ENCODE measurements at regions not wholly inside any gene's neighbourhood (a gene's known extent, or its start where the extent isn't known, plus 50 kb on each side); places are given as distances from the start of the nearest gene placed in this dataset.

GRCh38 chr11:95453616-95454171, 222.7 kb upstream of the SESN3 start:
- DNase-seq = no peak
- no peaks in the 10 kb centered on the region for H3K36me3 Mint-ChIP-seq (ENCODE audit: insufficient read depth in 2 of 2)
- H3K4me1 Mint-ChIP-seq (ENCODE audit: low read depth) = no peaks in the 10 kb centered on the region
- H3K9me3 Mint-ChIP-seq = no peaks in the 10 kb centered on the region
- H3K27ac Mint-ChIP-seq = no peak overlapping the region
- no peaks in the 10 kb centered on the region for H3K27me3 Mint-ChIP-seq (ENCODE audit: low read depth)
- no peak for ATAC-seq (replicated peaks in 1 of 2)
- no peak overlapping the region for H3K4me3 Mint-ChIP-seq

- no peak for ATAC-seq (replicated peaks in 1 of 2)
- DNase-seq = no peak
- Mint-ChIP-seq H3K4me1 (ENCODE audit: low read depth) (no peaks in the 10 kb centered on the region), H3K27ac (no peak overlapping the region), H3K4me3 (no peak overlapping the region), H3K9me3 (no peaks in the 10 kb centered on the region), H3K36me3 (ENCODE audit: insufficient read depth in 2 of 2) (no peaks in the 10 kb centered on the region), H3K27me3 (ENCODE audit: low read depth) (no peaks in the 10 kb centered on the region)
Observed at GRCh38 chr11:95451682-95452081, 220.7 kb upstream of the SESN3 start.

GRCh38 chr11:95451261-95451660, 220.3 kb upstream of the SESN3 start:
- no peak overlapping the region for H3K4me3 Mint-ChIP-seq
- H3K4me1 Mint-ChIP-seq (ENCODE audit: low read depth) = no peaks in the 10 kb centered on the region
- DNase-seq = no peak
- H3K9me3 Mint-ChIP-seq = no peaks in the 10 kb centered on the region
- no peak overlapping the region for H3K27ac Mint-ChIP-seq
- H3K36me3 Mint-ChIP-seq (ENCODE audit: insufficient read depth in 2 of 2) = no peaks in the 10 kb centered on the region
- ATAC-seq (replicated peaks in 1 of 2) = no peak
- no peaks in the 10 kb centered on the region for H3K27me3 Mint-ChIP-seq (ENCODE audit: low read depth)

DNA sequence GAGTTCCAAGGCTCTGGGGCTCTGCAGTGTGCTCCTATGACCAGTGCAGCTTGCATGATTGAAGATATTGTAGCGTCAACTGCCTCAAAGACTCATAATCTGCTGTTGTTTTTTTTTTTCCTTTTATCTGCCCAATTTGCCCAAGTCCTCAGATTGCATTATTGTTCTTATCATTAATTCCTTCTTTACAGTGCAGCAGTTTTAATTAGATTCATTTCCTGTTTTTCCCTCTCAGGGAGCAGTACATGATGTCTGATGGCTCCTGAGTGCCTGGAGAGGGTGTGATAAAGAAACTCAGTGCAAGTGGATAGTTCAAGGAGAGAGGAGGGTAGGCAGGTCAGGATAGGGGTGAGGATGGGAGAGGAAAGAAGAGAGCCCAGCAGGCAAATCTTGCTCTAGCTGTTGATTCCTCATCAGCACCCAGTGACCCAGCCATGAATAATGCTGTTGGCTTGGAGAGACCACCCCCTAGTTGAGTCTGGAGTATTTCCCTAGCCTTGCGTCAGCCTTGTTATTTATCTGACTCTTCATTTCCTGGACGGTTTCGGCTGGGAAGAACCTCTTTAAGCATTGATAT, 219.6 kb upstream of the SESN3 start:
- Mint-ChIP-seq H3K4me3 (no peak overlapping the region), H3K36me3 (ENCODE audit: insufficient read depth in 2 of 2) (no peaks in the 10 kb centered on the region), H3K27me3 (ENCODE audit: low read depth) (no peaks in the 10 kb centered on the region), H3K4me1 (ENCODE audit: low read depth) (no peaks in the 10 kb centered on the region), H3K9me3 (no peaks in the 10 kb centered on the region), H3K27ac (no peak overlapping the region)
- ATAC-seq (replicated peaks in 1 of 2) (no peak), DNase-seq (no peak)

- H3K27me3 Mint-ChIP-seq (ENCODE audit: low read depth) = no peaks in the 10 kb centered on the region
- no peak overlapping the region for H3K27ac Mint-ChIP-seq
- DNase-seq (no peak), ATAC-seq (replicated peaks in 1 of 2) (no peak)
- H3K36me3 Mint-ChIP-seq (ENCODE audit: insufficient read depth in 2 of 2) = no peaks in the 10 kb centered on the region
- H3K4me3 Mint-ChIP-seq = no peak overlapping the region
- peaks cover 0 to 1% of the 10 kb centered on the region in 2 donors for H3K9me3 Mint-ChIP-seq
- no peaks in the 10 kb centered on the region for H3K4me1 Mint-ChIP-seq (ENCODE audit: low read depth)
Observed at GRCh38 chr11:95445746-95446333, 214.8 kb upstream of the SESN3 start.

DNA sequence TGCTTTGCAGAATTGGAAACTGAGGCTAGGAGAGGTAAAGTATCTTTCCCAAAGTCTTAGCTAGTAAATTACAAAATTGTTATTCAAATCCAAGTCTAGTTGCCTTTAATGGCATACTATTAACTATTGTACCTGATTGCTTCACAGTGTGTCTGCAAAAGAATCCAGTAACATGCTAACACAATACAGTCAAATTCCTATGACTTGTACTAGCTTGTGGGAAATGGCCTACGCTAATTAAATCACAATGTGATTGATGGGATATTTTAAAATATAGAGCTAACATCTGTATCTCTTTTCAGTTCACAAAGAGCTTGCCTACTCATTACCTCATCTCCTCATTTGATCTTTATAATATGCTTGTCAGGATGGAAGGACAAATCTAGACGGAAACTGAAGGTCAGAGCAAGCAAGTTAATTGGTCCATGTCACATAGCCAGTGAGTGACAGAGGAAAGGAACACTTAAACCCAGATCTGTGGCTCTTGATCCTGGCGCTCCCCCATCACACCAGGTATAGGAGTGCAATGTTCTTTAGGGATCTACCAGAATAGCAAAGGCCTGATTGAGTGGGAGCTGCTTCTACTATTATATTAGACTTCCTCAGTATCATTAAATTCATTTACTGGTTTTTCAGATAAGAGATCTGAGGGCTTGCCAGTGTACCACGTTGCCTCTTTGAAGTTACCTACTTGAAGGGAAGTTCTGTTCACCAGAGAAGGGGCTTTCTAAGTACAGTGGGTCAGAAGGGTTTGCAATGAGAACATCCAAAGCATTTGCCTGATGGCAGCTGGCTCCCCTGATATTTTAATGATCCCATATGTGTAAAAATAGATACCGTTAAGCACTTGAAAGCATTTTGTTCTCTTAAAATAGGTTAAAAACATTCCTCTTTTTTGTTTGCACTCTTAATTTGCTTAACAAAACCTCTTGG, 213.6 kb upstream of the SESN3 start:
- Mint-ChIP-seq H3K4me1 (ENCODE audit: low read depth) (no peaks in the 10 kb centered on the region), H3K36me3 (ENCODE audit: insufficient read depth in 2 of 2) (no peaks in the 10 kb centered on the region), H3K9me3 (peaks cover 0 to 1% of the 10 kb centered on the region in 2 donors), H3K27ac (no peak overlapping the region), H3K27me3 (ENCODE audit: low read depth) (no peaks in the 10 kb centered on the region), H3K4me3 (no peak overlapping the region)
- DNase-seq (no peak), ATAC-seq (replicated peaks in 1 of 2) (no peak)

- Mint-ChIP-seq H3K36me3 (ENCODE audit: insufficient read depth in 2 of 2) (no peaks in the 10 kb centered on the region), H3K4me1 (ENCODE audit: low read depth) (no peaks in the 10 kb centered on the region), H3K27ac (no peak overlapping the region), H3K4me3 (no peak overlapping the region), H3K9me3 (peaks cover 0 to 1% of the 10 kb centered on the region in 2 donors), H3K27me3 (ENCODE audit: low read depth) (no peaks in the 10 kb centered on the region)
- DNase-seq = peak; percentile 12 to 42
- ATAC-seq (replicated peaks in 1 of 2) = peak; percentile 74 to 96
Observed at GRCh38 chr11:95443386-95443785, 212.4 kb upstream of the SESN3 start.

DNA sequence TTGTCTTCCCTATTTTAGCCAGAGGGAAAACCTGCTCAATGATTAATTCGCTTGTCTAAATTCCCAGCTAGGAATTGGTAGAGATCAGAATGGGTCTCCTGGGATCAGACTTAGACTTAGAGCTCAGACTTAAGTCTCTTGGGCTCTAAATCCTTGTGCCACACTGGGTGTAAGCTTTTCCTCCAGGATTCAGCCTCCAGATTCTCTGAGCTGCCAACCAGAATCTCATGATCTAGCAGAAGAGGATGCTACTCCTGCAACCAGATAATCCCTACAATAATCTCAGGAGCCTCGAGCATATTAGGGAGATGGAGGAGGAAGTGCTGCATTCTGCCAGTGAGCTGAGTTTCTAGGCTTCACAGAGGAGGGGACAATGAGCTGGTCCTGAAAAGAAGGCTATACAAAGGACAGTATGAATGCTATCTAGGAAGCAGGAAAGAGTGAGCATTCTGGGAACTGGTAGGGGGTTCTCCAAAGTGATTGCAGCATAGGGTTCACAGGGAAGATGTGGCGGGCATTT, 211.6 kb upstream of the SESN3 start:
- H3K27me3 Mint-ChIP-seq (ENCODE audit: low read depth) = no peaks in the 10 kb centered on the region
- no peaks in the 10 kb centered on the region for H3K36me3 Mint-ChIP-seq (ENCODE audit: insufficient read depth in 2 of 2)
- DNase-seq (no peak), ATAC-seq (replicated peaks in 1 of 2) (no peak)
- H3K9me3 Mint-ChIP-seq = peaks cover 0 to 1% of the 10 kb centered on the region in 2 donors
- no peak overlapping the region for H3K4me3 Mint-ChIP-seq
- no peaks in the 10 kb centered on the region for H3K4me1 Mint-ChIP-seq (ENCODE audit: low read depth)
- no peak overlapping the region for H3K27ac Mint-ChIP-seq

DNA sequence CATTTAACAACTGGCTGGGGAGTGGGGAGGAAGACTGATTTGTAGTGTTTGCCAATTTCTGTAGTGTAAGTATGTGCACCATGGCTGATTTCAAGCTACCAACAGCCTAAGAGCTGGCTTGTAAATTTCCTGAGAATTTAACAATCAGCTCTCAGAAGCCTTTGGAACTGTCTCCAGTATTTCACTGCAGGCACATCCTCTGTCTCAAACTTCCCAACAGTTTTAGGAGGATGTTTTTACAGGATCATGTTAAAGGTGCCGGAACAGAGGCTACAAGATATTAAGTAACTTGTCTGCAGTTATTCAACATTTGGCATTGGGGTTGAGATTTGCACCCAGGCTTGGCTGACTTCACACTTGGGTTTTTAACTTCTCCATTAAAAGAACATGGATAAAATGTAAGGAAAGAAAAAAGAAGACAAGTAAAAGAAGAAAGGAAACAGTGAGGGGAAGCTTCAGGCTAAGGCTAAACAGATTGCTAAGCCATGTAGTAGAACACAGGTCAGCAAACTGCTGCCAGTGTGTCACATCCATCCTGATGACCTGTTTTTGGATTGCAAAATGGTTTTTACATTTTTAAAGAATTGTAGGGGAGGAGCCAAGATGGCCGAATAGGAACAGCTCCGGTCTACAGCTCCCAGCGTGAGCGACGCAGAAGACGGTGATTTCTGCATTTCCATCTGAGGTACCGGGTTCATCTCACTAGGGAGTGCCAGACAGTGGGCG, 204.8 kb upstream of the SESN3 start:
- peaks cover 6% of the 10 kb centered on the region for H3K27me3 Mint-ChIP-seq (ENCODE audit: low read depth)
- peaks cover 5% of the 10 kb centered on the region for H3K4me1 Mint-ChIP-seq (ENCODE audit: low read depth)
- ATAC-seq (replicated peaks in 1 of 2) (no peak), DNase-seq (no peak)
- no peaks in the 10 kb centered on the region for H3K9me3 Mint-ChIP-seq
- H3K27ac Mint-ChIP-seq = no peak overlapping the region
- H3K4me3 Mint-ChIP-seq = no peak overlapping the region
- H3K36me3 Mint-ChIP-seq (ENCODE audit: insufficient read depth in 2 of 2) = no peaks in the 10 kb centered on the region

DNA sequence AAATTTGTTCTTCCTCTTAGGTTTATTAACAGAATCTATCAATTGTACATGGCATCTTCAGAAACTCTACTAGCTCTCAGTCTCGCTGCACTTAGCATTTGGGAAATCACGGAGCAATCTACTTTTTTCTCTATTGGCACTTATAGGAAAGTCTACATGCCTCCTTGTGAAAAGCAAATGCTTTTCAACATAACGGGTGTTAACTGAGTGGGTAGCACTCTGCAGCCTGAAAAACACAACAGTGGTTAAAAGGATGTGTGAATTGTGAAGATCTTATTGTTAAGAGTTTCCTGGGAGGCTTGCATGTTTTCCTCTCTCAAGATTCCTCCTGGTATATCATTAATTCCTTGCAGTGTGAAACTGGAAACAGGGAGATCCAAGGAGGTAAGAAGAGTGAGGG, 204.2 kb upstream of the SESN3 start:
- ATAC-seq (replicated peaks in 1 of 2) (no peak), DNase-seq (no peak)
- Mint-ChIP-seq H3K27ac (no peak overlapping the region), H3K27me3 (ENCODE audit: low read depth) (peaks cover 6% of the 10 kb centered on the region), H3K4me3 (no peak overlapping the region), H3K4me1 (ENCODE audit: low read depth) (peaks cover 5% of the 10 kb centered on the region), H3K36me3 (ENCODE audit: insufficient read depth in 2 of 2) (no peaks in the 10 kb centered on the region), H3K9me3 (no peaks in the 10 kb centered on the region)

- peaks cover 6% of the 10 kb centered on the region for H3K27me3 Mint-ChIP-seq (ENCODE audit: low read depth)
- ATAC-seq (replicated peaks in 1 of 2) (no peak), DNase-seq (no peak)
- no peak overlapping the region for H3K27ac Mint-ChIP-seq
- H3K9me3 Mint-ChIP-seq = no peaks in the 10 kb centered on the region
- no peaks in the 10 kb centered on the region for H3K36me3 Mint-ChIP-seq (ENCODE audit: insufficient read depth in 2 of 2)
- peaks cover 5% of the 10 kb centered on the region for H3K4me1 Mint-ChIP-seq (ENCODE audit: low read depth)
- no peak overlapping the region for H3K4me3 Mint-ChIP-seq
Observed at GRCh38 chr11:95434489-95435057, 203.6 kb upstream of the SESN3 start.

- Mint-ChIP-seq H3K27ac (no peak overlapping the region), H3K36me3 (ENCODE audit: insufficient read depth in 2 of 2) (no peaks in the 10 kb centered on the region), H3K4me3 (no peak overlapping the region), H3K4me1 (ENCODE audit: low read depth) (peaks cover 5% of the 10 kb centered on the region), H3K27me3 (ENCODE audit: low read depth) (peaks cover 6% of the 10 kb centered on the region), H3K9me3 (no peaks in the 10 kb centered on the region)
- ATAC-seq (replicated peaks in 1 of 2) = no peak
- DNase-seq = no peak
Observed at GRCh38 chr11:95434009-95434408, 203.0 kb upstream of the SESN3 start.
